Liver (tissue), 8 donors: ENCODE measurements at regions not wholly inside any gene's neighbourhood (a gene's known extent, or its start where the extent isn't known, plus 50 kb on each side); places are given as distances from the start of the nearest gene placed in this dataset.

Experiments
- DNase-seq: peaks from one replicate; pipeline ENCODE4 v3.0.0-alpha.2; 2017; ENCODE audit warnings: low spot score
- H3K27ac ChIP-seq, 2 donors: one replicate each; pipeline ENCODE4 v1.7.0; 2013; ENCODE audit warnings: inconsistent platforms in 2 of 2, low read length in 2 of 2, control low read depth in 1 of 2, low read depth in 1 of 2, mild to moderate bottlenecking in 1 of 2
- H3K27me3 ChIP-seq, 4 donors: one replicate each; pipeline versions ENCODE4 v1.6.1 to v1.7.0; 2013; ENCODE audit warnings: low read length in 3 of 4, inconsistent platforms in 1 of 4, mild to moderate bottlenecking in 1 of 4, moderate library complexity in 1 of 4; ENCODE audit not compliant: control insufficient read depth in 4 of 4, insufficient read depth in 4 of 4
- H3K36me3 ChIP-seq, 4 donors: one replicate each; pipeline versions ENCODE4 v1.6.1 to v1.7.0; 2013; ENCODE audit warnings: low read length in 3 of 4, mild to moderate bottlenecking in 3 of 4, low read depth in 1 of 4, moderate library complexity in 1 of 4; ENCODE audit not compliant: control insufficient read depth in 4 of 4, insufficient read depth in 3 of 4
- H3K4me1 ChIP-seq, 4 donors: one replicate each; pipeline versions ENCODE4 v1.6.1 to v1.7.0; 2013; ENCODE audit warnings: low read length in 3 of 4, mild to moderate bottlenecking in 3 of 4, moderate library complexity in 1 of 4; ENCODE audit not compliant: control insufficient read depth in 4 of 4, insufficient read depth in 4 of 4
- H3K4me3 ChIP-seq, 3 donors: one replicate each; pipeline versions ENCODE4 v1.6.1 to v1.7.0; 2013; ENCODE audit warnings: low read length in 3 of 3, control low read depth in 1 of 3, low read depth in 1 of 3, mild to moderate bottlenecking in 1 of 3
- H3K9ac ChIP-seq, 2 donors: one replicate each; pipeline ENCODE4 v1.7.0; 2013; ENCODE audit warnings: low read length in 2 of 2, mild to moderate bottlenecking in 2 of 2, moderate library complexity in 2 of 2, control low read depth in 1 of 2, low read depth in 1 of 2
- H3K9me3 ChIP-seq, 4 donors: one replicate each; pipeline versions ENCODE4 v1.6.1 to v1.7.0; 2013; ENCODE audit warnings: low read length in 3 of 4; ENCODE audit not compliant: control insufficient read depth in 4 of 4
- ATF3 ChIP-seq: IDR thresholded peaks from 2 replicates; pipeline ENCODE4 v1.6.1; 2016; ENCODE audit warnings: antibody characterized with exemption
- CTCF ChIP-seq: fragments of 150-350 bp; IDR thresholded peaks from 2 replicates; pipeline ENCODE4 v1.5.1; 2017; ENCODE audit warnings: improper control_type of control experiment, low read depth, low read length; ENCODE audit not compliant: missing input control
- EGR1 ChIP-seq, 2 donors: IDR thresholded peaks; 2 replicates each; pipeline ENCODE4 v1.6.1; 2016 to 2018; ENCODE audit warnings: antibody characterized with exemption in 2 of 2, low read depth in 2 of 2
- FOXA1 ChIP-seq: IDR thresholded peaks from 2 replicates; pipeline ENCODE4 v1.6.1; 2016; ENCODE audit warnings: antibody characterized with exemption
- FOXA2 ChIP-seq: IDR thresholded peaks from 2 replicates; pipeline ENCODE4 v1.6.1; 2016; ENCODE audit warnings: antibody characterized with exemption
- GABPA ChIP-seq, 2 donors: IDR thresholded peaks in 1 of 2; conservative IDR thresholded peaks in 1 of 2; 2 replicates each; pipeline ENCODE4 v1.6.1; 2016; ENCODE audit warnings: antibody characterized with exemption in 2 of 2, mild to moderate bottlenecking in 1 of 2, moderate library complexity in 1 of 2
- HNF4A ChIP-seq, 2 donors: conservative IDR thresholded peaks; 2 replicates each; pipeline ENCODE4 v1.6.1; 2016; ENCODE audit warnings: antibody characterized with exemption in 2 of 2, mild to moderate bottlenecking in 2 of 2
- HNF4G ChIP-seq: IDR thresholded peaks from 2 replicates; pipeline ENCODE4 v1.6.1; 2016; ENCODE audit warnings: antibody characterized with exemption
- MAX ChIP-seq: IDR thresholded peaks from 2 replicates; pipeline ENCODE4 v1.6.1; 2016; ENCODE audit warnings: antibody characterized with exemption
- NR2F2 ChIP-seq: IDR thresholded peaks from 2 replicates; pipeline ENCODE4 v1.6.1; 2016; ENCODE audit warnings: antibody characterized with exemption
- RAD21 ChIP-seq, 2 donors: IDR thresholded peaks; 2 replicates each; pipeline ENCODE4 v1.6.1; 2016; ENCODE audit warnings: antibody characterized with exemption in 2 of 2, mild to moderate bottlenecking in 2 of 2
- REST ChIP-seq: IDR thresholded peaks from 2 replicates; pipeline ENCODE4 v1.6.1; 2016; ENCODE audit warnings: antibody characterized with exemption, mild to moderate bottlenecking
- RXRA ChIP-seq, 2 donors: IDR thresholded peaks; 2 replicates each; pipeline ENCODE4 v1.6.1; 2017 to 2018; ENCODE audit warnings: antibody characterized with exemption in 2 of 2, mild to moderate bottlenecking in 1 of 2
- SP1 ChIP-seq: IDR thresholded peaks from 2 replicates; pipeline ENCODE4 v1.6.1; 2018; ENCODE audit warnings: antibody characterized with exemption, mild to moderate bottlenecking
- TAF1 ChIP-seq: conservative IDR thresholded peaks from 2 replicates; pipeline ENCODE4 v1.6.1; 2016; ENCODE audit warnings: antibody characterized with exemption, mild to moderate bottlenecking
- YY1 ChIP-seq: IDR thresholded peaks from 2 replicates; pipeline ENCODE4 v1.6.1; 2016; ENCODE audit warnings: antibody characterized with exemption, mild to moderate bottlenecking
- ZBTB33 ChIP-seq: IDR thresholded peaks from 2 replicates; pipeline ENCODE4 v1.6.1; 2016; ENCODE audit warnings: antibody characterized with exemption
- WGBS: extraction: QIAGEN DNeasy Blood & Tissue Kit; methylation state at CpG from one replicate; pipeline ENCODE4 v1.1.7; 2013; 5-methylcytosine and 5-hydroxymethylcytosine counted together
- donor health status: healthy.
- donor health status: healthy.
- donor health status: healthy.
- donor health status: healthy.
- donor health status: healthy.

- H3K27ac ChIP-seq = peak overlapping the region in 1 of 2 donors; percentile 45
- no peak for DNase-seq
- no peaks in the 10 kb centered on the region for H3K36me3 ChIP-seq
- H3K27me3 ChIP-seq = no peaks in the 10 kb centered on the region
- H3K9ac ChIP-seq = no peak overlapping the region
- peaks cover 0 to 8% (median 6%) of the 10 kb centered on the region in 4 donors for H3K4me1 ChIP-seq
- 21% methylated on average over 1 of the region's 1 CpG for WGBS
- TF ChIP-seq TAF1 (no peak), EGR1 (IDR thresholded peaks at IDR 0.05; ENCODE audit: low read depth in 2 of 2) (peak in 1 of 2 donors; percentile 49), GABPA (IDR thresholded peaks at IDR 0.05 in 1 of 2, conservative IDR thresholded peaks at IDR 0.05 in 1 of 2) (no peak), SP1 (no peak), ATF3 (no peak), RXRA (IDR thresholded peaks at IDR 0.05) (peak in 1 of 2 donors; percentile 77), RAD21 (IDR thresholded peaks at IDR 0.05) (peak in 1 of 2 donors; percentile 32), REST (no peak), MAX (no peak), HNF4A (conservative IDR thresholded peaks at IDR 0.05) (peak in 1 of 2 donors; percentile 53), YY1 (peak; percentile 53), FOXA2 (no peak), CTCF (no peak)
- no peaks in the 10 kb centered on the region for H3K9me3 ChIP-seq
- no peak overlapping the region for H3K4me3 ChIP-seq
Observed at GRCh38 chr10:57790703-57791102, 477.0 kb downstream of the IPMK start.

GRCh38 chr10:57788117-57788516, 479.6 kb downstream of the IPMK start:
- Histone ChIP-seq H3K36me3 (no peaks in the 10 kb centered on the region), H3K9me3 (no peaks in the 10 kb centered on the region), H3K9ac (no peak overlapping the region), H3K27me3 (no peaks in the 10 kb centered on the region), H3K4me1 (peaks cover 0 to 12% (median 7%) of the 10 kb centered on the region in 4 donors), H3K27ac (no peak overlapping the region), H3K4me3 (no peak overlapping the region)
- 94% methylated on average over 3 of the region's 3 CpGs for WGBS
- TF ChIP-seq CTCF = no peak
- no peak for TF ChIP-seq HNF4A (conservative IDR thresholded peaks at IDR 0.05)
- no peak for TF ChIP-seq RXRA (IDR thresholded peaks at IDR 0.05)
- no peak for TF ChIP-seq HNF4G
- no peak for TF ChIP-seq ZBTB33
- TF ChIP-seq NR2F2 = no peak
- TF ChIP-seq SP1 = no peak
- no peak for TF ChIP-seq GABPA (IDR thresholded peaks at IDR 0.05 in 1 of 2, conservative IDR thresholded peaks at IDR 0.05 in 1 of 2)
- TF ChIP-seq FOXA1 = no peak
- DNase-seq = no peak
